Keratinocyte (primary cell): ENCODE measurements at regions not wholly inside any gene's neighbourhood (a gene's known extent, or its start where the extent isn't known, plus 50 kb on each side); places are given as distances from the start of the nearest gene placed in this dataset.

Experiments
- EZH2 ChIP-seq: IDR thresholded peaks from one replicate; pipeline ENCODE4 v1.6.1; 2012; ENCODE audit warnings: inconsistent platforms, mild to moderate bottlenecking, low read length, moderate library complexity
- TF ChIP-seq, protein P1 (sequence below), 3 experiments: IDR thresholded peaks in 1 of 3; conservative IDR thresholded peaks in 1 of 3; optimal IDR thresholded peaks in 1 of 3; 2 replicates in 2 of 3; 3 replicates in 1 of 3; pipeline versions ENCODE3 to v1.5.1; 2011; ENCODE audit warnings: low read length in 3 of 3, mild to moderate bottlenecking in 3 of 3, moderate library complexity in 2 of 3, control low read depth in 1 of 3, inconsistent platforms in 1 of 3; ENCODE audit not compliant: insufficient read depth in 2 of 3; ENCODE audit errors: extremely low read depth in 1 of 3

- TF ChIP-seq, protein P1, sequence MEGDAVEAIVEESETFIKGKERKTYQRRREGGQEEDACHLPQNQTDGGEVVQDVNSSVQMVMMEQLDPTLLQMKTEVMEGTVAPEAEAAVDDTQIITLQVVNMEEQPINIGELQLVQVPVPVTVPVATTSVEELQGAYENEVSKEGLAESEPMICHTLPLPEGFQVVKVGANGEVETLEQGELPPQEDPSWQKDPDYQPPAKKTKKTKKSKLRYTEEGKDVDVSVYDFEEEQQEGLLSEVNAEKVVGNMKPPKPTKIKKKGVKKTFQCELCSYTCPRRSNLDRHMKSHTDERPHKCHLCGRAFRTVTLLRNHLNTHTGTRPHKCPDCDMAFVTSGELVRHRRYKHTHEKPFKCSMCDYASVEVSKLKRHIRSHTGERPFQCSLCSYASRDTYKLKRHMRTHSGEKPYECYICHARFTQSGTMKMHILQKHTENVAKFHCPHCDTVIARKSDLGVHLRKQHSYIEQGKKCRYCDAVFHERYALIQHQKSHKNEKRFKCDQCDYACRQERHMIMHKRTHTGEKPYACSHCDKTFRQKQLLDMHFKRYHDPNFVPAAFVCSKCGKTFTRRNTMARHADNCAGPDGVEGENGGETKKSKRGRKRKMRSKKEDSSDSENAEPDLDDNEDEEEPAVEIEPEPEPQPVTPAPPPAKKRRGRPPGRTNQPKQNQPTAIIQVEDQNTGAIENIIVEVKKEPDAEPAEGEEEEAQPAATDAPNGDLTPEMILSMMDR (optimal IDR thresholded peaks at IDR 0.05 in 1 of 3, IDR thresholded peaks at IDR 0.05 in 1 of 3, conservative IDR thresholded peaks at IDR 0.05 in 1 of 3; ENCODE audit: extremely low read depth in 1 of 3, insufficient read depth in 2 of 3, low read length in 3 of 3): no peak
- TF ChIP-seq EZH2: no peak
These were observed 384.5 kb upstream of the CDH4 start for GRCh38 chr20:60867589-60867988.
